DMS53 treated with DMSO at 0.1 percent for 48 hours (cell line): ENCODE measurements at regions not wholly inside any gene's neighbourhood (a gene's known extent, or its start where the extent isn't known, plus 50 kb on each side); places are given as distances from the start of the nearest gene placed in this dataset.
A peak's percentile ranks its signal among the peaks of the same experiment; 100 is the strongest.
"Not testable (repeated sequence)": the region's sequence is repeated elsewhere in the genome, so short reads cannot be mapped to it uniquely, and the experiment has no call there.

Source experiments
- DNase-seq: peaks from one replicate; lab custom pipeline; 2025; ENCODE audit not compliant: unreplicated experiment; lab: John Stamatoyannopoulos, UW

GRCh38 chr9:89854715-89855475 lies 250.1 kb downstream of the GADD45G start:
- no peak for DNase-seq

- DNase-seq: not testable (repeated sequence)
These were observed 251.5 kb downstream of the GADD45G start for GRCh38 chr9:89856296-89856695.

- DNase-seq: not testable (repeated sequence)
These were observed 252.1 kb downstream of the GADD45G start for GRCh38 chr9:89856950-89857349.

GRCh38 chr9:89859842-89860241 lies 255.0 kb downstream of the GADD45G start:
- DNase-seq: peak; percentile 60

- DNase-seq: not testable (repeated sequence)
These were observed 256.6 kb downstream of the GADD45G start for GRCh38 chr9:89861371-89861770.

- no peak for DNase-seq
These were observed 257.5 kb downstream of the GADD45G start for GRCh38 chr9:89862316-89862715.

- no peak for DNase-seq
These were observed 258.3 kb downstream of the GADD45G start for GRCh38 chr9:89863141-89863540.

- DNase-seq: no peak
These were observed 259.0 kb downstream of the GADD45G start for GRCh38 chr9:89863837-89864236.

- peak; percentile 72 for DNase-seq
These were observed 259.4 kb downstream of the GADD45G start for GRCh38 chr9:89864257-89864656.

GRCh38 chr9:89864731-89865130 lies 259.9 kb downstream of the GADD45G start:
- DNase-seq: no peak

- DNase-seq: no peak
These were observed 260.5 kb downstream of the GADD45G start for GRCh38 chr9:89865357-89865756.

GRCh38 chr9:89865981-89866380 lies 261.2 kb downstream of the GADD45G start:
- no peak for DNase-seq

- no peak for DNase-seq
These were observed 261.9 kb downstream of the GADD45G start for GRCh38 chr9:89866701-89867100.

- no peak for DNase-seq
These were observed 263.3 kb downstream of the GADD45G start for GRCh38 chr9:89868100-89868499.

- no peak for DNase-seq
These were observed 265.2 kb downstream of the GADD45G start for GRCh38 chr9:89869793-89870580.

GRCh38 chr9:89871871-89872331 lies 267.1 kb downstream of the GADD45G start:
- no peak for DNase-seq

GRCh38 chr9:89872426-89872912 lies 267.7 kb downstream of the GADD45G start:
- no peak for DNase-seq

GRCh38 chr9:89872913-89873707 lies 268.3 kb downstream of the GADD45G start:
- no peak for DNase-seq

GRCh38 chr9:89873801-89874200 lies 269.0 kb downstream of the GADD45G start:
- DNase-seq: no peak

- DNase-seq: peak; percentile 10
These were observed 269.8 kb downstream of the GADD45G start for GRCh38 chr9:89874351-89875321.
